NCI-H2107 (cell line): ENCODE measurements at regions not wholly inside any gene's neighbourhood (a gene's known extent, or its start where the extent isn't known, plus 50 kb on each side); places are given as distances from the start of the nearest gene placed in this dataset.
"Not testable (repeated sequence)": the region's sequence is repeated elsewhere in the genome, so short reads cannot be mapped to it uniquely, and the experiment has no call there.

Experiments
- DNase-seq: peaks from one replicate; lab custom pipeline; 2025; lab: John Stamatoyannopoulos, UW

- DNase-seq, result no peak
Observed at GRCh38 chr2:216992056-216992675, 132.3 kb upstream of the TNP1 start.

- no peak for DNase-seq
Observed at GRCh38 chr2:216991563-216991962, 131.7 kb upstream of the TNP1 start.

GRCh38 chr2:216989340-216990129, 129.7 kb upstream of the TNP1 start:
- no peak for DNase-seq

- no peak for DNase-seq
Observed at GRCh38 chr2:216987252-216987821, 127.5 kb upstream of the TNP1 start.

- peak; percentile 96 for DNase-seq
Observed at GRCh38 chr2:216985658-216986141, 125.8 kb upstream of the TNP1 start.

GRCh38 chr2:216984937-216985336, 125.1 kb upstream of the TNP1 start:
- no peak for DNase-seq

- not testable (repeated sequence) for DNase-seq
Observed at GRCh38 chr2:216981951-216982350, 122.1 kb upstream of the TNP1 start.

- DNase-seq, result not testable (repeated sequence)
Observed at GRCh38 chr2:216980510-216980909, 120.6 kb upstream of the TNP1 start.

GRCh38 chr2:216974321-216975302, 114.7 kb upstream of the TNP1 start:
- DNase-seq, result no peak

- DNase-seq, result no peak
Observed at GRCh38 chr2:216971593-216971992, 111.7 kb upstream of the TNP1 start.

- DNase-seq, result no peak
Observed at GRCh38 chr2:216970359-216970915, 110.6 kb upstream of the TNP1 start.

GRCh38 chr2:216967889-216968288, 108.0 kb upstream of the TNP1 start:
- DNase-seq, result no peak

- no peak for DNase-seq
Observed at GRCh38 chr2:216960671-216961268, 100.9 kb upstream of the TNP1 start.

GRCh38 chr2:216959433-216959832, 99.6 kb upstream of the TNP1 start:
- no peak for DNase-seq

GRCh38 chr2:216956820-216957493, 97.1 kb upstream of the TNP1 start:
- no peak for DNase-seq

- no peak for DNase-seq
Observed at GRCh38 chr2:216951171-216951570, 91.3 kb upstream of the TNP1 start.

GRCh38 chr2:216950547-216950946, 90.7 kb upstream of the TNP1 start:
- no peak for DNase-seq

- DNase-seq, result no peak
Observed at GRCh38 chr2:216949700-216950413, 90.0 kb upstream of the TNP1 start.

- DNase-seq, result no peak
Observed at GRCh38 chr2:216947055-216947454, 87.2 kb upstream of the TNP1 start.

- DNase-seq, result no peak
Observed at GRCh38 chr2:216944733-216945132, 84.9 kb upstream of the TNP1 start.
